SIG-M5 (cell line): ENCODE measurements at regions not wholly inside any gene's neighbourhood (a gene's known extent, or its start where the extent isn't known, plus 50 kb on each side); places are given as distances from the start of the nearest gene placed in this dataset.
"Not testable (repeated sequence)": the region's sequence is repeated elsewhere in the genome, so short reads cannot be mapped to it uniquely, and the experiment has no call there.

ENCODE experiments used
- DNase-seq: peaks from one replicate; lab custom pipeline; 2025; lab: John Stamatoyannopoulos, UW

DNA sequence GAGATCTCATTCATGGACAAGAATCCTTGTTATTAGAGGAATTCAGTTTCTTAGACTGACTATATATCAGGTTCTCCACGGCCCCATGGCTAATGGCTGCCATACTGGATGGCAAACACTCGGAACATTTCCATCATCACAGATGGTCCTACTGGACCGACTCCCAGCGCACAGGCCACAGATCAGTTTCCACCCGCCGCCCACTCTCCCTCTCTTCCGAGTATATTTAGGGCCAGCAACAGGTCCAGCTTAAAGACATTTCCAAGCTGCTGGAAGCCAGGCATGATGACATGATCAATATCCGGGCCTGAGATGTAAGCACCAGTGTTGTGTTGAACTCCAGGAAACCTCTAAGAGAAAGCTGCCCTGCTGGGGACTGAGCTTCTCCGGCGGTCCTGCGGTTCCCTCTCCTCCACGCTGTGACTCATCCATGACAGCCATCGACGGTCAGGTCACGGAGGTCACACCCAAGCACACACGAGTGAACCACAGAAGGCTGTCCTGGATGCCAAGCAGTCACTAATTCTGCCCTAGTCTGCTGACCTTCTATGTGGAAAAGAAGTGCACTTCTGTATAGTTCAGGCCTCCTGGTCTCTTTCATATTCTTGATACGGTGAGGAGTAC lies 64.4 kb upstream of the LPCAT1 start:
- DNase-seq, result not testable (repeated sequence)

DNA sequence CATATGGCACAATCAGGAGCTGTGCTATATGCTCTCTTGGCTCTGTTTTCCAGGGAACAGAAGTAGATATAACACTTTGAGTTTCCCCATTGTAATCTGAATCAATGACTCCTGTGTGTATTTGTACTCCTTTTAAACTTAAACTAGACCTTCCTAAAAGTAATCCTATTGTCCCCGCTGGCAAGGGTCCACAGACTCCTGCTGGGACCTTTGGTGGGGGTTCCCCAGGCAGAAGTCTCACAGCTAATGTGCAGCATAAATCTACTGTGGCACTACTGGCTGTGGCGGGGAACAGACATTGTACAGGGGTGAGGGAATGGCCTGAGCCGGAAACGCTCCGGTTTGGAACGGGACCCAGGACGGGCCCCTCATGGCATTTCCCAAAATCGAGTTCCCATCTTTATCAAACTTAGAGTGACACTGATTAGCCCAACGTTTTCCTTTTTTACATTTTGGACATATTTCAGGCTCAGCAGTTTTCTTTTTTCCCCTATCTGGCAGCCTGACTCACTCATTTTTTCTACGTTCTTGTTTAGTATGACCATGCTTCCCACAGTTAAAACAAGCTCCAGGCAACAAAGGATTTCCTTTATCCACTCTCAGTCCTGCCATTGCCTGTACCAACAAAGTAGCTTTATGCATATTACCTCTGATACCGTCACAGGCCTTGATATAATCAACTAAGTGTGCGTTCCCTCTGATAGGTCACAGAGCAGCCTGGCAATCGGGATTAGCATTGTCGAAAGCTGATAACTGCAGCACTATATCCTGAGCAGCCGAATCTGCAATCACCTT lies 59.5 kb upstream of the LPCAT1 start:
- not testable (repeated sequence) for DNase-seq

DNA sequence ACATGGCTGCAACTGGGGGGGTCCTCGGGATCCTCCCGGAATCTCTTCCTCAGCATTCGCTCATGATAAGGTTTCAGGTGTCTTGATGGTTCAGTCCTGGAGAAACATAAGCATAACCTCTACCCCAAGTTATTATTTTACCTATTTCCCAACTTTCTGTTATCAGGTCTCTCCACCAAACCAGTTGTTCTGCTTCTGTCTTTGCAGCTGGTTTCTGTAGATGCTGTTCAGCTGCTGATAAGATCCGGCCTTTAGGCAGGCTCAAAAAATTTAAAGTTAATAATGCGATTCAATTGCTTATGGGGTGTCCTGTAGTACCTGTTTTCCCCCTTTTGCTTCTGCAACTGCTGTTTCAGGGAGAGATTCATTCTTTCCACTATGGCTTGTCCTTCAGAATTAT lies 55.6 kb upstream of the LPCAT1 start:
- not testable (repeated sequence) for DNase-seq

DNA sequence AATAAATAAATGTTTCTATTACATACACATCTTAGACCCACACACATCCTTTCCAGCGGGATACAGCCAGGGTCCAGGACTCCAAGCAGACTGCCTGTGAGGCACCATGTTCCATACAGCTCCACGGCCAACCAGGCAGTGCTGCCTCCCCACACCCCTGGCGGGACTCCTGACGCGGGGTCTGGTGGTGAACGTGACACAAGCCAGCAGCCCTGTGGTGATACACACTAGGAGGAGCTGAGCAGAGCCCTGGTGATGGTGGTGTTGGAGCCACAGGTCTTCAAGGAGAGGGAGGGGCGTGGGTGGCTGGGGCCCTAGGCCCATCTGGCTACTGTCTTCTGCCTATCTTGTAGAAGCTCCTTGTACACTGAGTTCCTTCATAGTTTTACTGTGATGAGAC lies 53.1 kb upstream of the LPCAT1 start:
- not testable (repeated sequence) for DNase-seq

DNA sequence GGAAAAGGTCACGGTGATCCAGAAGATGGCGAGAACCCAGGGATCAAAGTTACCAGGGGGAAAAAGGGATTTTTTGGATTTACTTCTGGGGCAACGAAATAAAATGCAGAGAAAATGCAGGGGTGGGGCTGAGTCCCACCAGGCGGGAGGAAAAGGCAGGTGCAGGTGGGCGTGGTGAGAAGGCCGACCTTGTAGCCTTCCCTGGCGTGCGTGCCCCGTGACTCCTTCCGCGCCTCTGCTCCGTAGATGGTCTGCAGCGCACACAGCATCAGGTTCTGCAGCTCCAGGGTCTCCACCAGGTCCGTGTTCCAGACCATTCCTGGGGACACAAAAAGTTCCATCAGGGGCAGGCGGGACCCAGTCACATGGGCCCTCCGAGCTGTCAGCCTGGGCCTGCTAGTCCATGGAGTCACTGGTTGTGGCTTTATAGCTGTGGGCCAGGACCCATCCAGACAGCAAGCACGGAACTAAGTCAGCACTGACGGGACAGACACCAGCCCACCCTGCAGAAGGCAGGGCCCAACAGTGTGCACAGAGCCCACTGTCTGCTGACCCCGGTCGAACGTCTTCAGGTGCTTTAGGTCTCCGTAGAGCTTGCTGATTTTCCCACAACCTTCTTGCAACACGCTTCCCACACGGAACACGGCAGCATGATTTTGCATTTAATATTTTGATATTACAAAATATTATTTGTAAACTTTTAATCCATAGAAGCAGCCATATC lies 52.4 kb upstream of the LPCAT1 start:
- DNase-seq, result not testable (repeated sequence)

DNA sequence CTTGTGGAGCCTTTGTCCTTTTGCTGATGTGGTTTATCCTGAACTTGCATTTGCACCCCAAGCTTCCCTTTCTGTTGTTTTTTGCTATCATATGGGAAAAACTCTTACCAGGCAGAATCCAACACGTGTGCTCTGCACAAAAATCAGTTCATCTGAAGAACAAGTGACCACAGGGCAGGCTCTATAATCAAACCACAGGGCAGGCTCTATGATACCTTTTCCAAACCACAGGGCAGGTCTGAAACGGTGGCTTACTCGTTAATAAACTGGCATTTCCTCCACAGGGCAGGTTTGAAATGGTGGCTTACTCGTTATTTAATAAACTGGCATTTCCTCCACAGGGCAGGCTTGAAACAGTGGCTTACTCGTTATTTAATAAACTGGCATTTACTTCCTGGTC lies 51.7 kb upstream of the LPCAT1 start:
- not testable (repeated sequence) for DNase-seq

DNA sequence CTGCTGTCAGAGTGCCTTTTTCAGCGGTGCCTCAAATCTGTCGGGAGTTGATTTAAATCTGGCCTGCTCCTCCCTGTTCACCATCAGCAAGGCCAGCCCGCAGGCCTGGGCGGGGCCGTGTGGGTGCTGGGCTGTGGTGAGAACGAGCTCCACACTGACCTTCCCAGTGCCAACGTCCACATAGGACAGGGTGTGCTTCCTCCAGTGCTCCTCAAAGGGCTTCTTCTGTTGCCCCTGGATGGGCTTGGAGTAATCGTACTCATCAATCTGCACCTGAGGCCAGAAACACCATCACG lies 50.2 kb upstream of the LPCAT1 start:
- DNase-seq, result not testable (repeated sequence)

DNA sequence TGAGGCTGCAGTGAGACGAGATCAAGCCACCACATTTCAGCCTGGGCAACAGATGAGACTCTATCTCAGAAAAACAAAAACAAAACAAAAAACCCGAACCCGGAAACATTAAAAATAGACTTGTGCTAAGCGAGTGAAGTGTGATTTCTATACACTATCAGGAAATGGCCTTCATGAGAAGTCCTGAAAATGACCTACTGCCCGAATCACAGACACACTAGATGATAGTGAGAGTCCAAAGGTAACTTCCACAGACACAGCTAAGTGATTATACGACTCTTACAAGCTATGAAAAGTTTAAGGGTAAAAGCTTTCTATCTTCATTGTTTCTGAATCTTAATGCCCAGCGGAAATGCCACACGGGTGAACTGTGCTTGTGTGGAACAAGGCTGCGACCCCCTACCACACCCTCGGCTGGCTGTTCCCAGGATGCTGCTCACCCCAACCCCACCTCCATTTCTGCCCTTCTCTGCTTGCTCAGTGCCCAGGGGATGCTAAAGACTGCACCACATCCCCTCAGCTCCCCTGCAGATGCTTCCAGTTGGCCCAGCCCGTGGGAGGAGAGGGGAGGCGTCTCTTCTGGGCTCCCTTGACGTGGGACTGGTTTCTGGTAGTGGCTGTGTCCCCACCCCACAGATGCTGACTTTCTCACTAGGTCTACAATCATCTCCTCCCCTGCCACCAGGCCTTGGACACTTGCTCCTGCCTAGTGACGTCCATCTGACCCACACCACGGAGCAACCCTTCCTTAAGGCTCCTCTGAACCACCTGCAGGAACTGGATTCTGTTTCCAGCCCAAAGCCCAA lies 49.7 kb upstream of the LPCAT1 start:
- DNase-seq, result not testable (repeated sequence)
